ENCODE measurements at regions not wholly inside any gene's neighbourhood (a gene's known extent, or its start where the extent isn't known, plus 50 kb on each side); places are given as distances from the start of the nearest gene placed in this dataset.

DNA sequence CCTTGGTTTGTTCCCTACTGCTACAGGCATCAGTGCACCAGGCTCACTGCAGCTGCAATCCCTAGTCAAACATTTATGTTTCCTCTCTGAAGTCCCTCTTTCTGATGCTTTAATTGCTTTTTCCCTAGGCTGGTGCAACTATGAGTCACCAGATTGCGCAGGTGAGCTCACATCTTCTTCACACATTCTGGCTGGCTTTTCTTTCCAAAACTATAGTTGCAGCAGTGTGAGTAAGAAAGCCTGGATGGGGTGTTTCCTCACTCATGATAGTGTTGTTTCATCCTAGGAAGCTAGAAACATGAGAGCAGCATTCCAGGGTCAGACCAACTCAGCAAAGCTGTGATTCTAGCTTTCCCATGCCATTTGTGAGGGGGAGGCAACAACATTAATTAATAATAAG, 296.4 kb downstream of the PAX1 start:
- no peak for TF ChIP-seq CTCF (IDR thresholded peaks at IDR 0.05; ENCODE audit: low read depth, low read length, poor library complexity, severe bottlenecking)
- TF ChIP-seq EZH2phosphoT487 (IDR thresholded peaks at IDR 0.05; ENCODE audit: borderline replicate concordance, low read length) = no peak

Data from DOHH2 (cell line).